Peyer's patch (tissue), 4 donors: ENCODE measurements at regions not wholly inside any gene's neighbourhood (a gene's known extent, or its start where the extent isn't known, plus 50 kb on each side); places are given as distances from the start of the nearest gene placed in this dataset.

Source experiments
- CTCF ChIP-seq, 6 experiments: fragments of 450-650 bp in 4 of 6; fragments of 200-600 bp in 2 of 6; sonication (generic) in 1 of 6; IDR thresholded peaks; one replicate each; pipeline ENCODE4 v1.5.1; 2017 to 2019; ENCODE audit warnings: antibody characterized with exemption in 6 of 6, mild to moderate bottlenecking in 3 of 6, moderate library complexity in 1 of 6
- POLR2A ChIP-seq, 2 donors: fragments of 450-650 bp; IDR thresholded peaks; one replicate each; pipeline ENCODE4 v1.5.1; 2017; ENCODE audit warnings: antibody characterized with exemption in 2 of 2, mild to moderate bottlenecking in 2 of 2, moderate library complexity in 2 of 2

DNA sequence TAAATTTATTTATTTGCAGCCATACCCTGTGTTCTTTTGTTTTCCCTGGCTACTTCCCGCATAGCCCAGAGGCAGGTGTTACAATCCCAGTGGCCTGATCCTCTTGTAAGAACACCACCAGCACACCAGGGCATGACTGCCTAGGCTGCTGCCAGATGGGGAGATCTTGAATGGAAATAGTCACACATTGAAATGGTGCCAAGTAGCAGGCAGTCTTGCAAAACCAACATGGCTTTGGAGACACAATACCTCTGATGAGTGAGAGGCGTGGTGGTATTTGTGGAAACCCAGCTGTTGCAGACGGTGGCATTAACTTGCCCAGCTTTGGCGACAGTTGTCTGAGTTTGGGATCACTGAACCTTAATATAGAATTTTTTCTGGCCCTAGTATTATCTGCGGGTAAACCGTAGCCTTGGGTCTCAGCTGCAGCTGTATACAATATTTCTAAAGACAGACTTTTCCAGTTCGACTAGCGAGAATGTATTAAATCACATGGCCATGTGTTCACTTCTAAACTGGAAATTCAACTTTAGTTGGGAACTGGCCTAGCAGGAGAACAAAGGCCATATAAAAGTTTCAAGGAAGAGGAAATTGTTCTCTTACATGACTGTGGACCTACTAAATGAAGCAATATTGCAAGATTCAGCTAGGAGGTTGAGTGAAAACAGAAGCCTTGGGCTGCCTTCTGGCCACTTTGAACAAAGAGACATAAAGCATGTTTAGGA, 277.0 kb downstream of the SMARCA2 start:
- TF ChIP-seq CTCF (IDR thresholded peaks at IDR 0.05) (no peak), POLR2A (IDR thresholded peaks at IDR 0.05) (no peak)
